ENCODE measurements at regions not wholly inside any gene's neighbourhood (a gene's known extent, or its start where the extent isn't known, plus 50 kb on each side); places are given as distances from the start of the nearest gene placed in this dataset.
"Not testable (repeated sequence)": the region's sequence is repeated elsewhere in the genome, so short reads cannot be mapped to it uniquely, and the experiment has no call there.

- DNase-seq (ENCODE audit: low spot score), result no peak
- Histone ChIP-seq H3K27ac (no peak overlapping the region), H2AFZ (no peak overlapping the region), H3K27me3 (no peaks in the 10 kb centered on the region), H3K4me3 (no peak overlapping the region), H3K9me2 (replicated peaks; ENCODE audit: insufficient read depth) (no peaks in the 10 kb centered on the region), H3K79me2 (no peaks in the 10 kb centered on the region), H3K36me3 (replicated peaks; ENCODE audit: insufficient read depth, low read depth) (no peaks in the 10 kb centered on the region), H3K9me3 (ENCODE audit: low read depth) (no peaks in the 10 kb centered on the region), H4K20me1 (ENCODE audit: insufficient read depth, poor library complexity, severe bottlenecking) (no peaks in the 10 kb centered on the region), H3K4me1 (ENCODE audit: insufficient read depth) (no peaks in the 10 kb centered on the region), H3K4me2 (no peak overlapping the region)
- 80% methylated on average over 4 of the region's 4 CpGs for WGBS (ENCODE audit: low lambda C conversion rate, missing lambda C conversion rate)
- TF ChIP-seq EZH2phosphoT487 (IDR thresholded peaks at IDR 0.05; ENCODE audit: low read depth, severe bottlenecking, unreplicated experiment) (no peak), EZH2 (IDR thresholded peaks at IDR 0.05; ENCODE audit: borderline replicate concordance) (no peak)
- TF ChIP-seq, protein P1, sequence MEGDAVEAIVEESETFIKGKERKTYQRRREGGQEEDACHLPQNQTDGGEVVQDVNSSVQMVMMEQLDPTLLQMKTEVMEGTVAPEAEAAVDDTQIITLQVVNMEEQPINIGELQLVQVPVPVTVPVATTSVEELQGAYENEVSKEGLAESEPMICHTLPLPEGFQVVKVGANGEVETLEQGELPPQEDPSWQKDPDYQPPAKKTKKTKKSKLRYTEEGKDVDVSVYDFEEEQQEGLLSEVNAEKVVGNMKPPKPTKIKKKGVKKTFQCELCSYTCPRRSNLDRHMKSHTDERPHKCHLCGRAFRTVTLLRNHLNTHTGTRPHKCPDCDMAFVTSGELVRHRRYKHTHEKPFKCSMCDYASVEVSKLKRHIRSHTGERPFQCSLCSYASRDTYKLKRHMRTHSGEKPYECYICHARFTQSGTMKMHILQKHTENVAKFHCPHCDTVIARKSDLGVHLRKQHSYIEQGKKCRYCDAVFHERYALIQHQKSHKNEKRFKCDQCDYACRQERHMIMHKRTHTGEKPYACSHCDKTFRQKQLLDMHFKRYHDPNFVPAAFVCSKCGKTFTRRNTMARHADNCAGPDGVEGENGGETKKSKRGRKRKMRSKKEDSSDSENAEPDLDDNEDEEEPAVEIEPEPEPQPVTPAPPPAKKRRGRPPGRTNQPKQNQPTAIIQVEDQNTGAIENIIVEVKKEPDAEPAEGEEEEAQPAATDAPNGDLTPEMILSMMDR (IDR thresholded peaks at IDR 0.05; ENCODE audit: poor library complexity), result no peak
Measured at GRCh38 chr14:88106377-88106776, 101.4 kb downstream of the GPR65 start.

- not testable (repeated sequence) for H3K4me2 ChIP-seq; H3K9me3 ChIP-seq (ENCODE audit: low read depth); H4K20me1 ChIP-seq (ENCODE audit: insufficient read depth, poor library complexity, severe bottlenecking); DNase-seq (ENCODE audit: low spot score); H3K27me3 ChIP-seq; H3K79me2 ChIP-seq; H3K4me1 ChIP-seq (ENCODE audit: insufficient read depth); H3K9me2 ChIP-seq (replicated peaks; ENCODE audit: insufficient read depth); H3K27ac ChIP-seq; H3K4me3 ChIP-seq; H2AFZ ChIP-seq; H3K36me3 ChIP-seq (replicated peaks; ENCODE audit: insufficient read depth, low read depth)
- 82% methylated on average over 7 of the region's 7 CpGs for WGBS (ENCODE audit: low lambda C conversion rate, missing lambda C conversion rate)
Measured at GRCh38 chr14:88127669-88128068, 122.7 kb downstream of the GPR65 start.

DNA sequence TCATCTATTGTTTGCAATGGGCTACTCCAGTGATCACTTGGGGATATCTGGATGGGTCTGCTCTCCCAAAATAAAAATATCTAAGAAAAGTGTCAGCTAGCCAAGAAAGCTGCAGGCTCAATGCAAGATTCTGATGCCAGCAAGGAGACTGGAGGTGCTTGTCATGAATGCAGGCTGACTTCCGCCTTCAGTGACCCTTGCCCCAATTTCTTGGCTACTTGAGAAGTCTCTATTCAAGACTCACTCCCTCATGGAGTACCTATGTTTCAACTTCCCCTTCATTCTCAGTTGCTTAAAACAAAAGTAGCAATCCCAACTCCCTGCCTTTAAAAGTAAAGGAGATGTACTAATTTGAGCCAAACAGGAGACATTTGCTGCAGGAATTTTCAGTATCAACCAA, 123.9 kb downstream of the GPR65 start:
- H4K20me1 ChIP-seq (ENCODE audit: insufficient read depth, poor library complexity, severe bottlenecking), result no peaks in the 10 kb centered on the region
- WGBS (ENCODE audit: low lambda C conversion rate, missing lambda C conversion rate), result 82% methylated on average over 1 of the region's 1 CpG
- H3K79me2 ChIP-seq, result no peaks in the 10 kb centered on the region
- H3K4me3 ChIP-seq, result no peak overlapping the region
- TF ChIP-seq EZH2phosphoT487 (IDR thresholded peaks at IDR 0.05; ENCODE audit: low read depth, severe bottlenecking, unreplicated experiment) (no peak), EZH2 (IDR thresholded peaks at IDR 0.05; ENCODE audit: borderline replicate concordance) (no peak)
- TF ChIP-seq, protein P1 (IDR thresholded peaks at IDR 0.05; ENCODE audit: poor library complexity), result no peak
- H3K9me2 ChIP-seq (replicated peaks; ENCODE audit: insufficient read depth), result no peaks in the 10 kb centered on the region
- no peaks in the 10 kb centered on the region for H3K4me1 ChIP-seq (ENCODE audit: insufficient read depth)
- H2AFZ ChIP-seq, result no peak overlapping the region
- no peak for DNase-seq (ENCODE audit: low spot score)
- no peak overlapping the region for H3K27ac ChIP-seq
- H3K27me3 ChIP-seq, result no peaks in the 10 kb centered on the region
- no peak overlapping the region for H3K4me2 ChIP-seq
- no peaks in the 10 kb centered on the region for H3K9me3 ChIP-seq (ENCODE audit: low read depth)
- H3K36me3 ChIP-seq (replicated peaks; ENCODE audit: insufficient read depth, low read depth), result no peaks in the 10 kb centered on the region

DNA sequence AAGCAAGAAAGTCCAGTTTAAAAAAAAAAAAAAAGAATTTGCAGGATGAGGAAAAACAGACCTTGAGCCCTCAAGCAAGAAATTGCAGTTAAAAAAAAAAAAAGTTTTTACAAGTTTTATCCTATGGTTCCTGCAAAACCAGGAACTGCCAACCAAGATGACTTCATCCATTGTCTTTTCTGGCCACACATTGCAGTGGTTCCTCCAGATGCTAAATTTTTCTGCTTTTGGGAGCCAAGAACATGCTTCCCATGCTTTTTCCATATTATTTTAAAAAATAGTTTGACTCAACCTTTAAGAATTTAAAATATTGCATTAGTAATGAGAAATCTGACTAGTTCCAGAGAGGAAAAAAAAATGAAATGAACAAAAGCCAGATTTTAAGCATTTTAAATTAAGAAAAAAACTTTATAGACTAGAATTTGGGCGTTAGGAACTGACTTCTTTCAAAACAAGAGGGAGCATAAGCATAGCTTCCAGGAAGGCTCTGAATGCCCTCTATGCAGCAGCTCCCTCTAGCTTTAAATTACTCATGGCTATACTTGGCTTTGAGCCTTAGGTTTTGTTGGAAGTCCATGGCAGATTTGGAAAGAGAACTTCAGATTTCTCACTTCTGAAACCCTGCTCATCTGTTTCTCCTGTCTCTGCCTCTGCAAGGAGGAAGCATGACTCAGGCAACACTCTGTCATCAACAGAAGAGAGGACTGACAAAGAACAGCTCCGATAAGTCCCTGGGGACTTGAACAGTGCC, 124.5 kb downstream of the GPR65 start:
- TF ChIP-seq EZH2phosphoT487 (IDR thresholded peaks at IDR 0.05; ENCODE audit: low read depth, severe bottlenecking, unreplicated experiment) (no peak), EZH2 (IDR thresholded peaks at IDR 0.05; ENCODE audit: borderline replicate concordance) (no peak)
- TF ChIP-seq, protein P1 (IDR thresholded peaks at IDR 0.05; ENCODE audit: poor library complexity), result peak; percentile 20
- Histone ChIP-seq H3K27ac (peak overlapping the region; percentile 10), H3K4me1 (ENCODE audit: insufficient read depth) (no peaks in the 10 kb centered on the region), H4K20me1 (ENCODE audit: insufficient read depth, poor library complexity, severe bottlenecking) (no peaks in the 10 kb centered on the region), H3K9me3 (ENCODE audit: low read depth) (no peaks in the 10 kb centered on the region), H3K27me3 (no peaks in the 10 kb centered on the region), H3K36me3 (replicated peaks; ENCODE audit: insufficient read depth, low read depth) (no peaks in the 10 kb centered on the region), H3K9me2 (replicated peaks; ENCODE audit: insufficient read depth) (no peaks in the 10 kb centered on the region), H3K4me3 (no peak overlapping the region), H2AFZ (no peak overlapping the region), H3K79me2 (no peaks in the 10 kb centered on the region), H3K4me2 (no peak overlapping the region)
- DNase-seq (ENCODE audit: low spot score), result peak; percentile 36
- WGBS (ENCODE audit: low lambda C conversion rate, missing lambda C conversion rate), result 43% methylated on average over 2 of the region's 2 CpGs

Data from hepatocyte (in vitro differentiated cells).